Heart right ventricle (tissue), 16 donors: ENCODE measurements at regions not wholly inside any gene's neighbourhood (a gene's known extent, or its start where the extent isn't known, plus 50 kb on each side); places are given as distances from the start of the nearest gene placed in this dataset.
"Not testable (repeated sequence)": the region's sequence is repeated elsewhere in the genome, so short reads cannot be mapped to it uniquely, and the experiment has no call there.

ENCODE experiments used
- ATAC-seq, 8 donors: fragments of 200-7000 bp; cut with Tn5 transposase; one replicate each; pipeline ENCODE4 v1.9.1; 2020; ENCODE audit warnings: mild to moderate bottlenecking in 8 of 8, moderate library complexity in 8 of 8, moderate number of reproducible peaks in 1 of 8
- DNase-seq, 2 donors: peaks; one replicate each; pipeline ENCODE4 v3.0.0-alpha.2; 2020
- H3K27ac ChIP-seq, 10 donors: fragments of 200-600 bp; sonication (generic) in 2 of 10; one replicate each; pipeline versions ENCODE4 v1.5.0 to v1.8.0; 2020 to 2022; ENCODE audit warnings: mild to moderate bottlenecking in 3 of 10
- H3K27me3 ChIP-seq, 7 donors: fragments of 200-600 bp; one replicate each; pipeline ENCODE4 v1.8.0; 2021 to 2022; ENCODE audit warnings: mild to moderate bottlenecking in 2 of 7
- H3K36me3 ChIP-seq, 9 donors: fragments of 200-600 bp; sonication (generic) in 1 of 9; one replicate each; pipeline versions ENCODE4 v1.5.0 to v1.8.0; 2020 to 2022; ENCODE audit warnings: mild to moderate bottlenecking in 2 of 9
- H3K4me1 ChIP-seq, 9 donors: fragments of 200-600 bp; sonication (generic) in 1 of 9; one replicate each; pipeline versions ENCODE4 v1.5.0 to v1.8.0; 2020 to 2022; ENCODE audit warnings: mild to moderate bottlenecking in 4 of 9
- H3K4me3 ChIP-seq, 10 donors: fragments of 200-600 bp; sonication (generic) in 2 of 10; one replicate each; pipeline versions ENCODE4 v1.5.0 to v1.8.0; 2020 to 2022; ENCODE audit warnings: mild to moderate bottlenecking in 7 of 10, moderate library complexity in 2 of 10
- H3K9me3 ChIP-seq, 11 donors: fragments of 200-600 bp in 10 of 11; sonication (generic) in 2 of 11; one replicate each; pipeline versions ENCODE4 v1.5.0 to v1.8.0; 2013 to 2022; ENCODE audit warnings: mild to moderate bottlenecking in 2 of 11, control low read depth in 1 of 11, moderate library complexity in 1 of 11
- WGBS, 2 donors: extraction: QIAGEN DNeasy Blood & Tissue Kit; methylation state at CpG; one replicate each; pipeline ENCODE4 v1.1.7; 2013; ENCODE audit warnings: inconsistent platforms in 1 of 2; 5-methylcytosine and 5-hydroxymethylcytosine counted together
- intact Hi-C, 10 donors: fragments of 100-400 bp; cut with DNase I; formaldehyde crosslinking; loops; one replicate each; pipeline versions ENCODE4 v1.11.1 to v1.14.2; 2022
- TF ChIP-seq, protein P1 (sequence below), 9 donors: fragments of 200-600 bp; sonication (generic) in 2 of 9; IDR thresholded peaks; one replicate each; pipeline versions ENCODE4 v1.5.0 to v1.8.0; 2021 to 2022; ENCODE audit warnings: antibody characterized with exemption in 9 of 9, mild to moderate bottlenecking in 5 of 9, moderate library complexity in 1 of 9
- donor health status: Arrhythmogenic right ventricular cardiomyopathy.
- donor health status: ischemic (EF 13 %, LVEDD 7.1; RV severe dilation, severe dysfunction).
- donor health status: healthy with polysubstance abuse.
- donor health status: DM: no; HTN: yes; CAD: no.
- donor health status: DM: no; HTN: no; CAD: no.
- donor health status: ischemic (EF 25% LVEDD 6.9; RV normal size, moderate dysfunction).
- donor health status: ischemic (EF 25% LVEDD 5.7; RV mildly dilated, moderate dysfunction).
- donor health status: healthy.
- donor health status: DM: yes; HTN: yes; CAD: no.
- donor health status: Ischemic cardiomyopathy.
- donor health status: ischemic (EF 35%, LVEDD 5.7; RV mildly dilated, moderate dysfunction).
- donor health status: nonischemic (EF 11% LVEDD 7.7; RV severe dilation, severe dysfunction).
- donor health status: DM: yes; HTN: yes; CAD: no.
- donor health status: PGD.
- donor health status: ischemic (EF 29% LVEDD 5.4; RV normal size, mild dysfunction).
- donor health status: nonischemic (EF 23%, LVEDD 6.1; RV moderate dilation, normal function).

DNA sequence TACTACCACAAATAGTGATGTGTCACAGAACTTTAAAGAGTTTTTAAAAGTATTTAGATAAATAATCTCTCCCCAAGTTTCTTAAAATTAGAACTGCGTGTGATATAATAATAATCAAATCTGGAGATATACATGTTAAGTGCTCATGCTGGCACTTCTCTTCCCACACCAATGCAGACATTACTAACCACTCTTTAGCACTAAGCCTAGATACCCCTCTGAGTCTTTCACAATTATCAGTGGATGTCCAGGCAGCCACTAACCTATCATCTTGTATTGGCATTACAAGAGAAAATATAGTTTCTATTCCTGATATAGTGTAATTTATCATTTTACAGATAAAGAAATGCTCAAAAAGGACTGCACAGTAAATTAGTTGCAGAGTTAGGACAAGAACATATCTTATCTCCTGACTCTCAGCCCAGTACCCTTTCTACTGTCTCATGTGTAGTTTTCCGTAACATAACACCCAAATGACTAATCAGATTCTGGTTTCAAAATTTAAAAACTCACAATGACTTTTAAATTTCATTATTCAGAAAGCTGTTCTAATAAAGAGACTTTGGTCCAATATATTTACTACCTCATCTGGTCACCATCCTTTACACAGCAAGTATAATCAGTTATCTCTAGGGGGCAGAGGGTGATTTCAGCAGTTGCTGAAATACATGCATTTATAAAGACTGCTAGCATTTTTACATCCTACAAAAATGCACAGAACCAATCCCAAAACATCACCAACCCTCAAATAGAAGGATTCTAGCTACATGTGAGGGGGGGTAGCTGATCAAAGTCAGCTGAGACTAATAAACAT is 215.5 kb upstream of the MCHR2 start:
- Histone ChIP-seq H3K4me3 (no peak overlapping the region), H3K27me3 (no peaks in the 10 kb centered on the region), H3K36me3 (no peaks in the 10 kb centered on the region), H3K9me3 (no peaks in the 10 kb centered on the region), H3K4me1 (no peaks in the 10 kb centered on the region), H3K27ac (no peak overlapping the region)
- DNase-seq (no peak), ATAC-seq (no peak)
- intact Hi-C loops = no loop called here
- 70 to 74% methylated on average over 2 of the region's 2 CpGs for WGBS, 2 donors
- TF ChIP-seq, protein P1, sequence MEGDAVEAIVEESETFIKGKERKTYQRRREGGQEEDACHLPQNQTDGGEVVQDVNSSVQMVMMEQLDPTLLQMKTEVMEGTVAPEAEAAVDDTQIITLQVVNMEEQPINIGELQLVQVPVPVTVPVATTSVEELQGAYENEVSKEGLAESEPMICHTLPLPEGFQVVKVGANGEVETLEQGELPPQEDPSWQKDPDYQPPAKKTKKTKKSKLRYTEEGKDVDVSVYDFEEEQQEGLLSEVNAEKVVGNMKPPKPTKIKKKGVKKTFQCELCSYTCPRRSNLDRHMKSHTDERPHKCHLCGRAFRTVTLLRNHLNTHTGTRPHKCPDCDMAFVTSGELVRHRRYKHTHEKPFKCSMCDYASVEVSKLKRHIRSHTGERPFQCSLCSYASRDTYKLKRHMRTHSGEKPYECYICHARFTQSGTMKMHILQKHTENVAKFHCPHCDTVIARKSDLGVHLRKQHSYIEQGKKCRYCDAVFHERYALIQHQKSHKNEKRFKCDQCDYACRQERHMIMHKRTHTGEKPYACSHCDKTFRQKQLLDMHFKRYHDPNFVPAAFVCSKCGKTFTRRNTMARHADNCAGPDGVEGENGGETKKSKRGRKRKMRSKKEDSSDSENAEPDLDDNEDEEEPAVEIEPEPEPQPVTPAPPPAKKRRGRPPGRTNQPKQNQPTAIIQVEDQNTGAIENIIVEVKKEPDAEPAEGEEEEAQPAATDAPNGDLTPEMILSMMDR (IDR thresholded peaks at IDR 0.05) = no peak

DNA sequence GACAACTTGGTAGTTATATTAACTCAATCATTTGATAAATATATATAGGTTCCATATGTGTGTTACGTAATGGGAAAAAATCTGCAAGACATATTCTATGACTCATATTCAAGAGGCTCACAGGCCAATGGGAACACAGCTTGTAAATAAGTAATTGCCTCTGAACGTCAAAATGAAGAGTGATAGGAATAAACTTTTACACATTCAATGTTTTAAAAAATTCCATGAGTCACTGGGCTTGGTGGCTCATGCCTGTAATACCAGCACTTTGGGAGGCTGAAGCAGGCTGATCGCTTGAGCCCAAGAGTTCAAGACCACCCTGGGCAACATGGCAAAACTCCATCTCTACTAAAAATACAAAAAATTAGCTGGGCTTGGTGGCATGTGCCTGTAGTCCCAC is 209.4 kb upstream of the MCHR2 start:
- no peak for ATAC-seq
- whole genome bisulfite sequencing, 2 donors = 82 to 86% methylated on average over 3 of the region's 3 CpGs
- peaks cover 0 to 6% (median 0%) of the 10 kb centered on the region in 11 donors for H3K9me3 ChIP-seq

DNA sequence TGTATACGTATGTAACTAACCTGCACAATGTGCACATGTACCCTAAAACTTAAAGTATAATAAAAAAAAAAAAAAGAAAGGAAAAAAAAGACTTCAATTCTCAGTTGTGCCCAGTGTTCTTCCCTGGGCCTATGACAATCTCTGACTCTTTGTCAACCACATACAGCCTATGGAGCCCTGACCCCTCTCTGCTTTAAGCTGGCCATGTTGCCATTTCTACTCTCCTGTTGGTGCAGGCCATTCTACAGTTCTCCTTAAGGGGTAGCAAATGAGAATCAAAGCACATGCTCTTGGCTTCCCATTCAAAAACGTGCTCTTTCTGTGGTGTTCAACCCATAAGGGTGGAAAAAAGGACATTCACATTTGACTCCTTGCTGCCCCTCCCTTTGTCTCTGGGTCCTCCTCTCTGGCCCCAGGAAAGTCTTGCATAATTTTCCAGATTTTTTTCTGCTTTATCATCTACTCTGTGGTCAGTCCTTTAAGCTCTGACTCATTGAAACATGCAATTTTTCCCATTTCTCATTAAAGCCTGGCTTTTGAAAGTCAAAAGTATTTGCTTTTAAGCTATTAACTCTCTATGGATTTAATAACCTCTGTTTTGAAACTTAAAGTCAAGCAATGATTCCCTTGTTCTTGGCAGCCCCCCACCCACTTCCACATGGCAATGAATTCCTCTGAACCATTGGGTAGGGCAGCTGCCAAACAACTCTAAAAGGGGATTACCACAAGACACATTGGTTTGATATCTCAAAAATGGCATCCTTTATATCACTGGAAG is 208.6 kb upstream of the MCHR2 start:
- TF ChIP-seq, protein P1 (IDR thresholded peaks at IDR 0.05) = no peak
- H3K9me3 ChIP-seq = peaks cover 0 to 6% (median 0%) of the 10 kb centered on the region in 11 donors
- H3K27me3 ChIP-seq = no peaks in the 10 kb centered on the region
- no peaks in the 10 kb centered on the region for H3K36me3 ChIP-seq
- ATAC-seq = peak in 3 of 8 donors; percentile 52 to 90 (median 53)
- intact Hi-C loops = no loop called here
- WGBS, 2 donors = 60 to 69% methylated on average over 2 of the region's 2 CpGs
- H3K4me3 ChIP-seq = no peak overlapping the region
- peak overlapping the region in 1 of 10 donors; percentile 28 for H3K27ac ChIP-seq
- no peak for DNase-seq
- no peaks in the 10 kb centered on the region for H3K4me1 ChIP-seq

More for the DNA sequence above, 209.4 kb upstream of the MCHR2 start:
- H3K27me3 ChIP-seq = no peaks in the 10 kb centered on the region
- H3K4me1 ChIP-seq = no peaks in the 10 kb centered on the region
- H3K27ac ChIP-seq = peak overlapping the region in 1 of 10 donors; percentile 36
- no peaks in the 10 kb centered on the region for H3K36me3 ChIP-seq
- TF ChIP-seq, protein P1 (IDR thresholded peaks at IDR 0.05) = no peak
- H3K4me3 ChIP-seq = no peak overlapping the region
- DNase-seq = no peak
- intact Hi-C loops = no loop called here

DNA sequence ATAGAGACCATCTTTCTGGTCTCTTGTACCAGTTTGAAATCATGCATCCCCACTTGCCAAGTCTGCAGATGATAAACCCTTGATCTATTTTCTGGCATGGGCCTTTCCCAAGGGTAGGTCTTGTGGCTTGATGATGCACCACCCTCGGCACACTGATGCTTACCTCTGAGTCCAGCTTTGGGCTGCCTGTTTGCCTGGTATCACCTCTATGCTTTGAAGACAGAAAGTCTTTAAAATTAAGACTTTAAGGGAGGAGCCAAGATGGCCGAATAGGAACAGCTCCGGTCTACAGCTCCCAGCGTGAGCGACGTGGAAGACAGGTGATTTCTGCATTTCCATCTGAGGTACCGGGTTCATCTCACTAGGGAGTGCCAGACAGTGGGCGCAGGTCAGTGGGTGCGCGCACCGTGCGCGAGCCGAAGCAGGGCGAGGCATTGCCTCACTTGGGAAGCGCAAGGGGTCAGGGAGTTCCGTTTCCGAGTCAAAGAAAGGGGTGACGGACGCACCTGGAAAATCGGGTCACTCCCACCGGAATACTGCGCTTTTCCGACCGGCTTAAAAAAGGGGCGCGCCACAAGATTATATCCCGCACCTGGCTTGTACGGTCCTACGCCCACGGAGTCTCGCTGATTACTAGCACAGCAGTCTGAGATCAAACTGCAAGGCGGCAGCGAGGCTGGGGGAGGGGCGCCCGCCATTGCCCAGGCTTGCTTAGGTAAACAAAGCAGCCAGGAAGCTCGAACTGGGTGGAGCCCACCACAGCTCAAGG is 202.4 kb upstream of the MCHR2 start:
- ATAC-seq, H3K4me1 ChIP-seq, H3K9me3 ChIP-seq, H3K27me3 ChIP-seq, H3K27ac ChIP-seq, H3K4me3 ChIP-seq, DNase-seq, intact Hi-C loops, H3K36me3 ChIP-seq: not testable (repeated sequence)
- WGBS, 2 donors = 90 to 94% methylated on average over 27 to 29 of the region's 37 CpGs

DNA sequence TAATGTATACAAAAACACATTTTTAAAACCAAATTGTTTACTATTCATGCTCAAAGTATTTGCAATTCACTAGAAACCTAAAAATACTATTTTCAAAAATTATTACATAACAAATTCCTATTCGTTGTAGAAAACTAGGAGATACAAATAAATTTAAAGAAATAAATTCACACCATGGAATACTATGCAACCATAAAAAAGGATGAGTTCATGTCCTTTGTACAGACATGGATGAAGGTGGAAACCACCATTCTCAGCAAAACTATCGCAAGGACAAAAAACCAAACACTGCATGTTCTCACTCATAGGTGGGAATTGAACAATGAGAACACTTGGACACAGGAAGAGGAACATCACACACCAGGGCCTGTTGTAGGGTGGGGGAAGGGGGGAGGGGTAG is 201.2 kb upstream of the MCHR2 start:
- ATAC-seq, H3K27ac ChIP-seq, intact Hi-C loops, DNase-seq, H3K9me3 ChIP-seq, H3K27me3 ChIP-seq, H3K36me3 ChIP-seq, H3K4me3 ChIP-seq, H3K4me1 ChIP-seq: not testable (repeated sequence)
- 79 to 88% methylated on average over 2 of the region's 2 CpGs for WGBS, 2 donors
